ENCODE measurements at regions not wholly inside any gene's neighbourhood (a gene's known extent, or its start where the extent isn't known, plus 50 kb on each side); places are given as distances from the start of the nearest gene placed in this dataset.

DNA sequence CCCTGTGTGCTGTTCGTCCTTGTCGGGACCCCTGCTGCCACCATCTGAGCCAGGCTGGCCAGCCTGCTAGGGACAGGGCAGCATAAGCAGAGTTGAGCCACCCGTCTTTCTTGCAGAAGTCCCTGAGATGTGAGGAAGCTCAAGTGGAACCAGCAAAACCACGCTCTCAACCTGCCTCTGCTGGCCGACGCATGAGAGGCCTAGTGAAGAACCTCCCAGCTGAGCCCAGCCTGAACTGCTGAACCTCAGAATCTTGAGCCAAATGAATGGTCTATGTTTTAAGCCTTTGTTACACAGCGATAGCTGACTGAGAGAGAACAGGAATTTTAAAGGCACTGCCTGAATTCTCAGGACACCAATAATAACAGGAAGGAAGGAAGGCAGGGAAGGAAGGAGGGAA lies 98.9 kb upstream of the ADRA2C start:
- Mint-ChIP-seq H3K9me3 (peaks cover 15% of the 10 kb centered on the region), H3K27ac (no peak overlapping the region), H3K27me3 (ENCODE audit: low read depth, poor library complexity) (peaks cover 10% of the 10 kb centered on the region), H3K4me1 (peaks cover 5% of the 10 kb centered on the region), H3K4me3 (no peak overlapping the region), H3K36me3 (ENCODE audit: low read depth) (peaks cover 5% of the 10 kb centered on the region)
- DNase-seq = no peak
- TF ChIP-seq, protein P1, sequence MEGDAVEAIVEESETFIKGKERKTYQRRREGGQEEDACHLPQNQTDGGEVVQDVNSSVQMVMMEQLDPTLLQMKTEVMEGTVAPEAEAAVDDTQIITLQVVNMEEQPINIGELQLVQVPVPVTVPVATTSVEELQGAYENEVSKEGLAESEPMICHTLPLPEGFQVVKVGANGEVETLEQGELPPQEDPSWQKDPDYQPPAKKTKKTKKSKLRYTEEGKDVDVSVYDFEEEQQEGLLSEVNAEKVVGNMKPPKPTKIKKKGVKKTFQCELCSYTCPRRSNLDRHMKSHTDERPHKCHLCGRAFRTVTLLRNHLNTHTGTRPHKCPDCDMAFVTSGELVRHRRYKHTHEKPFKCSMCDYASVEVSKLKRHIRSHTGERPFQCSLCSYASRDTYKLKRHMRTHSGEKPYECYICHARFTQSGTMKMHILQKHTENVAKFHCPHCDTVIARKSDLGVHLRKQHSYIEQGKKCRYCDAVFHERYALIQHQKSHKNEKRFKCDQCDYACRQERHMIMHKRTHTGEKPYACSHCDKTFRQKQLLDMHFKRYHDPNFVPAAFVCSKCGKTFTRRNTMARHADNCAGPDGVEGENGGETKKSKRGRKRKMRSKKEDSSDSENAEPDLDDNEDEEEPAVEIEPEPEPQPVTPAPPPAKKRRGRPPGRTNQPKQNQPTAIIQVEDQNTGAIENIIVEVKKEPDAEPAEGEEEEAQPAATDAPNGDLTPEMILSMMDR (IDR thresholded peaks at IDR 0.05) = no peak

DNA sequence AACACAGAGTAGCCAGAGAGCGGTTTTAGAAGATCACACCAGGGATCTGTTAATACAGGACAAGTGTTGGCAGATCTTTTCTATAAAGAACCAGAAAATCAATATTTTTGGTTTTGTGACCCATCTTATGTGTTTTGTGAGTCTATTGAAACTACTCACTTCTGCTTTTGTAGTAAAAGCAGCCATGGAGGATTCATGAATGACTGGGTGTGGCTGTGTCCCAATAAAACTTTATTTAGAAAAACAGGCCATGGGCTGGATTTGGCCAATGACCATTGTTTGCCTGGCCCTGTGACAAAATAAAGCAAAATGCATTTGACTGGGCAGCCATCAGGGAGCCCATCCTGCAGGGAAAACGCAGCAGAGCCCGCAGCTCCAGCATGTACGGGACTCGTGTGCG lies 99.9 kb upstream of the ADRA2C start:
- H3K4me3 Mint-ChIP-seq = no peak overlapping the region
- no peak overlapping the region for H3K27ac Mint-ChIP-seq
- peaks cover 5% of the 10 kb centered on the region for H3K4me1 Mint-ChIP-seq
- DNase-seq = no peak
- TF ChIP-seq, protein P1 (IDR thresholded peaks at IDR 0.05) = no peak
- peaks cover 5% of the 10 kb centered on the region for H3K36me3 Mint-ChIP-seq (ENCODE audit: low read depth)
- peaks cover 15% of the 10 kb centered on the region for H3K9me3 Mint-ChIP-seq
- H3K27me3 Mint-ChIP-seq (ENCODE audit: low read depth, poor library complexity) = peaks cover 13% of the 10 kb centered on the region

DNA sequence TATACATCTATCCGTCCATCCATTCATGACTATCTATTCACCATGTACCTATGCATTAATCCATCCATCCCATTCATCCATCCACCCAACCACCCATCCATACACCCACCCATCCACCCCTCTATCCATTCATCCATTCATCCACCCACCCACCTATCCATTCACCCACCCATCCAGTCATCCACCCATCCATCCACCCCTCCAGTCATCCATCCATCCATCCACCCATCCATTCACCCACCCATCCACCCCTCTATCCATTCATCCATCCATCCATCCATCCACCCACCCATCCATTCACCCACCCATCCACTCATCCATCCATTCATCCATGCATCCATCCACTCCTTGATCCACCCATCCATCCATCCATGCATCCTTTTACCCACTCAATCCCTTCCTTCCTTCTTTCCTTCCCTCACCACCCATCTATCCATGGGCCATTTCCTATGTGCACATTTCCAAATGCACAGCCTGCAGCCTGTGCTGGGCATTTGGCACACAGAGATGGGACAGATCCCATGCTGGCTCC lies 100.8 kb upstream of the ADRA2C start:
- H3K4me3 Mint-ChIP-seq = no peak overlapping the region

DNA sequence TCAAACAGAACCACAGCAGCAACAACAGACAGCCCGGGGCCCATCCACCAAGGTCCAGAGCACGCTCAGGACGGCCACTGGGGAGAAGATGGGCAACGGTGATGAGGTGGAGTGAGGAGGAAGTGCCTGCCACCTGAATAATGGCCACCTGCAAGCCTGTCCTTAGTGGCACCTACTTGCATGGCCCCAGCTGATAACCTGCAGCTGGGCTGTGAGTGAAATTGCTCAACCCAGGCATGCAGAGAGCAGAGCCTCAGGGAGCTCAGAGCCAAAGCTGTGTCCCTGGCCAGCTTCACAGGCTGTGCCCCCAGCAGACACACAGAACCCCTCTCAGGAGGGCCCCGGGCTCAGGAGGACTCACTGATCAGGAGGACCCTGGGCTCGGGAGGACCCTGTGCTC lies 102.4 kb upstream of the ADRA2C start:
- DNase-seq = no peak
- TF ChIP-seq, protein P1 (IDR thresholded peaks at IDR 0.05) = no peak
- Mint-ChIP-seq H3K27me3 (ENCODE audit: low read depth, poor library complexity) (peaks cover 24% of the 10 kb centered on the region), H3K4me3 (no peak overlapping the region), H3K9me3 (peaks cover 15% of the 10 kb centered on the region), H3K4me1 (peaks cover 13% of the 10 kb centered on the region), H3K36me3 (ENCODE audit: low read depth) (peaks cover 5% of the 10 kb centered on the region), H3K27ac (no peak overlapping the region)

More for the DNA sequence above, 100.8 kb upstream of the ADRA2C start:
- TF ChIP-seq, protein P1 (IDR thresholded peaks at IDR 0.05) = no peak
- Mint-ChIP-seq H3K4me1 (peaks cover 5% of the 10 kb centered on the region), H3K36me3 (ENCODE audit: low read depth) (peaks cover 5% of the 10 kb centered on the region), H3K9me3 (peaks cover 15% of the 10 kb centered on the region), H3K27me3 (ENCODE audit: low read depth, poor library complexity) (peaks cover 20% of the 10 kb centered on the region), H3K27ac (no peak overlapping the region)
- DNase-seq = no peak

DNA sequence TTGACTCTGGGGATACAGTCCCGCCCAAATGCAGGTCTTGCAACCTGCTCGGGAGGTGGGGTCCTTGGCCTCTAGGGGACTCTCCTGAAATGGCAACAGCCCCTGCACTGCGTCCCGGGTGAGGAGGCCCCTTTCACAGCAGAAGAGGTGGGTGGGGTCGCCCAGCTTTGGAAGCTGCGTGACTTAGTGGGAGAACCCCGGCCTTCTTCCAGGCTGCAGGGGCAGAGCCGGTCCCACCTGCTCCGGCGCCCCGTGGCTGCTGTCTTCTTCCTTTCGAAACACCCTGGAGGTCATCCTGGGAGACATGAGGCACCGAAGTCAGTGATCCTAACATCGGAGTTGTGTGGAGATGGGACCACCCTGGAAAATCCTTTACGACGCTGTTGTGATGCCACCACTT lies 103.7 kb upstream of the ADRA2C start:
- Mint-ChIP-seq H3K4me1 (peaks cover 26% of the 10 kb centered on the region), H3K4me3 (no peak overlapping the region), H3K9me3 (peaks cover 9% of the 10 kb centered on the region), H3K36me3 (ENCODE audit: low read depth) (no peaks in the 10 kb centered on the region), H3K27ac (no peak overlapping the region), H3K27me3 (ENCODE audit: low read depth, poor library complexity) (peaks cover 24% of the 10 kb centered on the region)
- TF ChIP-seq, protein P1 (IDR thresholded peaks at IDR 0.05) = no peak
- no peak for DNase-seq

DNA sequence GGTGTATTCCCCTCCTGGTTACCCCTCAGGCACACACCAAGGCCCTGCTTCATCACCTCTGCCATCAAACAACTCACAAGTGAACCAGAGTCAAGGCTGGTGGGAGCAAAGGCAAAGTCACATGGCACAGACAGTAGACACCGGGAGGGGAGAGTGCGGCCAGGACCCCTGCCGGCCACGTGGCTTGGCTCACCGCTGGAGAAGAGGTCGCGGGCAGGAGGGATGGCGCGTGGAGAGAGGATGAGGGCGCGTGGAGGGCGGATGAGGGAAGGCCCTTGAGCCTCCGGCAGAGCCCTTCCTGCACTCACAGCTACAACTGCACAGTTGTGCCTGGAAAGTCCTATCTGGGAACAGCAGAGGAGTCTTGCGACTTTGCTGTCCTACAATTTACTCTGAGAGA lies 104.2 kb upstream of the ADRA2C start:
- no peaks in the 10 kb centered on the region for H3K36me3 Mint-ChIP-seq (ENCODE audit: low read depth)
- no peak for DNase-seq
- H3K27ac Mint-ChIP-seq = no peak overlapping the region
- H3K27me3 Mint-ChIP-seq (ENCODE audit: low read depth, poor library complexity) = peaks cover 24% of the 10 kb centered on the region
- peaks cover 31% of the 10 kb centered on the region for H3K4me1 Mint-ChIP-seq
- H3K4me3 Mint-ChIP-seq = no peak overlapping the region
- peaks cover 5% of the 10 kb centered on the region for H3K9me3 Mint-ChIP-seq
- TF ChIP-seq, protein P1 (IDR thresholded peaks at IDR 0.05) = no peak
